GM19240 (cell line): ENCODE measurements at regions not wholly inside any gene's neighbourhood (a gene's known extent, or its start where the extent isn't known, plus 50 kb on each side); places are given as distances from the start of the nearest gene placed in this dataset.

ENCODE experiments used
- DNase-seq: peaks from one replicate; pipeline ENCODE4 v3.0.0; 2011; ENCODE audit warnings: low spot score; ENCODE audit not compliant: insufficient read length

DNA sequence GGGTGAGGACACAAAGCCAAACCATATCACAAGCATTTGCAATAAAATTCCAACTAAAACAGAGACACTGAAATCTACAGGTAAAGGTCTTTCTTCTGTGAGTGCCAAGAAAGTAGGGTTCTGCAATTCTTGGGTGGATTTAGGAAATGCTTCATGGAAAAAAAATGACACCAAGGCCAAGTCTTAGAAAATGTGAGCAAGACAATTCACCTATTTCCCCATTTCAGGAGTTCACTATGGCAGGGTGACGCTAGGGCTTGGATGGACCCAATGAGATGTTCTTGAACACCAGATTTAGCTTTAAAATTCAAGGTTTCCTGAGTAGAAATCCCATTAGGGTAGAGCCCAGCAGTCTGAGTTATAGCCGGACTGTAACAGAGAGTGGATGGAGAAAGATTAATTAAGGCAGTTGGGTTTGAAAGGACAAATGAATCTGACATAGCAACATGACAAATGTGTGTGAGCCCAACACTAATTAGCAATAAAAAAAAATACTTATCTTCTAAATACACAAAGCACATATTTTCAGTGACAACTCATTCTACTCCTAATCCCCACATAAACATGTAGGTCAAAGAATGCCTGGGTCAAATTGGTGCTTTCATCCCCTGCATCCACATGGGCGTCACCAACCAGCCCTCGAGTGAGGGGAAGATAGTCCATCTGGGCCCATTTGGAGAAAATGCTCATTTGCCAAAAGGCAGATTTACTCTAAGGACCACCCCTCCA is 180.4 kb upstream of the JARID2 start:
- DNase-seq = no peak

DNA sequence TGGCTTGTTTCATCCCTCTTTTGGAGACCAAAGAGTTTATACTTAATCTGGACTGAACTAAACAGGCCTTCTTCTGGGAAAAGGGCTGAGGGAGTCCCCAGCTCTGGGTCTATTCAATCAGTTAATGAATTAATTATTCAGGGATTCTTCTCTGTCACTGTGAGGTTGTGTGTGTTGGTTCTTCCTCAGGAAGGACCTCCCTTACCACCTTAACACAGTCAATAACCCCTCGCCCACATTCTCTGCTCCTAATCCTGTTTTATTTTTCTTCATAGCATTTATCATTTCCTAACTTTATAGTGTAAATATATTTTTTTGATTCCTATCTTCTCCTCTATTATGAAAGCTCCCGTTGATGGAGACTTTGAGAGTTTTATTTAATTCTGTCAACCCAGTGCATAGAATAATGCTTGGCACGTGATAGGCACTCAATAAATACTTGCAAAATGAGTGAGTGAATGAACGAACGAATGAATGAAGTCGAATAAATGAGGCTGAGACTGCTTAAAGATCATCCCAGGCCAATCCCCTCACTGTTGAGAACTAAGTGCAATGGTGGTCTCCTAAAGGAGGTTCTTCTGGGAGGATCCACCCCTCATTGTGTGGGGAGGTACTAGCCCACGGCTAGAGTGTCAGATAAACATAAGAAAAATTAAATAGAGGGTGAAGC is 179.6 kb upstream of the JARID2 start:
- DNase-seq = no peak

DNA sequence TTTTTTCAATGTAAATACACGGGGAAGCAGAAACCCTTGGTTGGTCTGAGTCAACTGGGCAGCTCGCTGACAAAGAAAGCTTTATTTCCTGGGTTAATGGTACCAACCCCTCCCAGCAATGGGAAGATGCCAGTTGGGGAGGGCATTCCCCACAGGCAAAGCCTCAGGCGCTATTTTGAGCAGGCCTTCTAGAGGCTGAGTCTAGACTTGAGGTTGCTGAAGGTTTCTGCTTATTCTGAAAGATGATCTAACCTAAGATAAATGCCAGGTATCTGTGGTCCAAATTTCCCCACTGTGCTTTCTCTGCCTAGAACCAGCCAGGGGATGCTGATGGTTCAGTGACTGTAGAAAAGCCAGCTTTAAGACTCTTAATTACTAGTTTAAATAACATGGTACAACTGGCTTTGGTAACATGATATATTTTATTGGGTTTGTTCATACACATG is 172.5 kb upstream of the JARID2 start:
- no peak for DNase-seq

DNA sequence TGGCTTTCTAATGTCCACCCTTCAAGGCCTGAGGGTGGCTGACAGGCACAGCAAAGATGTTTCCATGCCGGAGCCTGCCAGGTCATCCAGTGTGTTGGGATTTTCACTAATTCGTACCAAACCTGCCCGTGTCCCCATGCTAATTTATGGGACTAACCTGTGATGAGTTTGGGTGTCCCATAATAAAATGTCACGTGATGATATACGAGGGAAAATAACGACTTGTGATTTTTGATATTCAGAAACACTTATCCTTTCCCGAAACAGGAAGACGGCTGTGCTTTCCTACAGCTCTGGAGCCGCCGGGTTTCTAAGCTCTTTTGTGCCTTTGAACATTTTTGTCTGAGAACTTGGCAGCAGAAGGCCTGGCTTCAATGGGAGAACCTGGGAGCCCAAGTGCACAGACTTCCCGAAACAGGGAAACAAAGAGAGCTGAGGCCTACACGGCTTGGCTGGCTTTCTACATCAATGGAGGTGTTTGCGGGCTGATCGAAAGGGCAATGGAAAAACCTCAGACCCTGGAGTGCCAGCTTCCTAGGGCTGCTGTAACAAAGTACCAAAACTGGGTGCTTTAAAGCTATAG is 171.9 kb upstream of the JARID2 start:
- no peak for DNase-seq

DNA sequence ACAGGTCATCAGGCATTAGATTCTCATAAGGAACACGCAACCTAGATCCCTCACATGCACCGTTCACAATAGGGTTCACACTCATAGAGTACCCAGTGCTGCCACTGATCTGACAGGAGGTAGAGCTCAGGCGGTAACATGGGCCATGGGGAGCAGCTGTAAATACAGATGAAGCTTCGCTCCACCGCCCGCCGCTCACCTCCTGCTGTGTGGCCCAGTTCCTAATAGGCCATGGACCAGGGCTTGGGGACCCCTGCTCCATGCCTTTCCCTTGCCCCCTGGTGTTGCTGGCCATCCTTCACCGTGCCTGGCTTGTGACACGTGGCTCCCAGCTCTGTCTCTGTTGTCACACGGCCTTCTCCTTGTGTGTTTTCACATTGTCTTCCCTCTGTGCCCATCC is 171.1 kb upstream of the JARID2 start:
- DNase-seq = no peak

DNA sequence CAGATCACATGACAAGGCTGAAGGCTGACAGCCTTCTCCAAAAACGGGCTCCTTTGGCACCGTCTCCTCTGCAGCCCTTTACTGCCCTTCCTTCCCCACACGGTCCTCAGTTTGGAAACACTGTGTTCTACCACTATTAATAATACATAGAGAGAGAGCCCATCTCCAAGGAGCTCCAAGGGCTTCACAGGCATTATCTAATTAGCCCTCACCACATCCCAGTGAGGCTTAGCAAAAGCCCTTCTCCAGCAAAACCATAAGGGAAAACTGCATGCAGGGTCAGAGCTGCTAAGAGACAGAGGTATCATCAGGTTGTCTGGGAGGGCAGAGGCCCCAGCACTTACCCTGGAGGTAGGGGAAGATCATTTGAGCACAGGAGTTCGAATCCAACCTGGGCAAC is 169.3 kb upstream of the JARID2 start:
- DNase-seq = no peak

DNA sequence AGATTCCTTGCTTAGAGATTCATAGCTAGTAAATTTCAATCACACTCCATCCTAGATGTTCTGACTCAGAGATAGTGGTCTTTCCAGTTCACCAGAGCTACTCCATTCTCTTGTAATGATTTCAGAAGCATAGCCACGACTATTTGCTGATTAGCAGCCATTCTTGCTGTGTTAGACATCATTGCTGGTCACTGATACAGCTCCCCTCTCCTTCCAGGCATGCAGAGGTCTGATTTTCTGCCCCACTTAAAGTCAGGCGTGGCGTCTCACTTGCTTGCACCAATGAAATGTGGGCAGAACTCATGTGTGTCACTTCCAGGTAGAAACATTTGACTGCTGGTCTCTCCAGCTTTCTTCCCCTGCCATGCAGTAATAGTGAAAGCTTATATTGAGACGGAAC is 168.9 kb upstream of the JARID2 start:
- DNase-seq = no peak

DNA sequence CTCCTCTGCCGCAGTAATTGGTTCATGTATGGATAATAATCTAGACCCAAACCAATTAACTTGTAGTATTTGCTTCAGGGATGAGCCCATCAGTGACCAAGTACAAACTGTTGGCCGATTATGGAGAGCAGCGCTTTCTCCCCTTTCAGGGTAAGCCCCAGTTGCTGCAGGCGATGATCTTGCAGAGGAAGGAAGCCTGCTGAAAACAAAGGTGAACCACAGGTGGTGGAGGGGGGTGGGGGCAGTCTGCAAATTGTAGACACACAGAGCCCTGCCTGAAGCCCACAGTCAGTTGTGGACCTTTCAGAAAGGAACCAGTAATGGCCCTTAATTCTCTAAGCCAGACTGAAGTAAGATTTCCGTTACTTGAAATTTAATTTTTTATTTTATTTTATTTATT is 167.9 kb upstream of the JARID2 start:
- DNase-seq = no peak

DNA sequence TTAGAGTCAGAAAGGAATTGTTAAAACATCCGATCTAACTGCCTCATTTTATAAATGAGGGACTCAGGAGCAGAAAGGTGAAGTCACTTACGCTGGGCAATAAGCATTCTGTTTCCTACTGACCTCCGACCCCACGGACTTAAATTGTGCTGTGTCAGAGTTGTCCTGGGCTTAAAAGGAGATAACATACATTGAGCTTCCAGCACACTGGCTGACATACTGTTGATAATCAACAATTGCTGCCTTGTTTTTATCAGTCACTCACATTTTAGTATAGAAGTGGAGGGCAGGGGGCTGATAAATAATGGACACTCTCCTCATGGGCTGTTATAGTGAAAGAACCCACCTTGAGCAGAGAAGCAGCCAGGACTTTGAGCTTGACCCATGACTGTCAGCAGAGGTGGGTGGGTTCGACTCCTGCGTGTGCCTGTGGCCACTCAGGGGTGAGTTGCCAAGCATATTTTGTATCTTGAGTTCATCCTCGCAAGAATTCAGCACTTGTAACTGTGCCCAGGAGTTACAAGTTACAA is 166.5 kb upstream of the JARID2 start:
- DNase-seq = no peak

DNA sequence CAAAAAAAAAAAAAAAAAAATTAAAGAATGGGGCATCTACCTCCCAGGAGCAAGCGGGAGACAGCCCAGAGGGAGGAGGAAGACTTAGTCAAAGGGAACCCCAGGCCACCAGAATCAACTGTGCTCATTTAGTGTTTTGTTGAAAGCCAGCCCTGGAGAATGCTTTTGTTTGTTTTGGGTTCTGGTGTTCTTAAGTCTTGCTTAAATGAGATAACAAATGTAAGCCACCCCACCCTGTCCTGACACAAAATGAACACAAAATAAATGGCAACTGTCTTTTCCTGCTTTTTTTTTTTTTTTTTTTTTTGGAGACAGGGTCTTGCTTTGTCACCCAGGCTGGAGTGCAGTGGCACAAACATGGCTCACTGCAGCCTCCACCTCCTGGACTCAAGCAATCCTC is 165.0 kb upstream of the JARID2 start:
- no peak for DNase-seq

DNA sequence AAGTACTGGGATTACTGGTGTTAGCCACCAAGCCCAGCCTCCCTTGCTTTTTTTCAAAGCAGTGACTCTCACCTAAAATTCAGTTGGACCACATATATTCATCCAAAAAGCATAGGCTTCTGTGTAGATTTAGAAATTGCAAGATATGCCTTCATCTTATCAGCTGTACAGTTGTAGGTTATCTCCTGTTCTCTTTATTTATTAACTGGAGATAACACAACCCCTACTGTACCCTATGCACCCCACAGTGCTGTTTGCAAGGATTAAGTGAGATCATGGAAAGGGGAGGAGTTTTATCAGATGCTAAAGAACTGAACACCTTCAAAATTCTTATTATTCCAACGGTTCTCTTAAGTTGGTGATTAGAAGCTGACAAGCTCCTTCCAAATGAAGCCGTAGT is 164.4 kb upstream of the JARID2 start:
- no peak for DNase-seq

DNA sequence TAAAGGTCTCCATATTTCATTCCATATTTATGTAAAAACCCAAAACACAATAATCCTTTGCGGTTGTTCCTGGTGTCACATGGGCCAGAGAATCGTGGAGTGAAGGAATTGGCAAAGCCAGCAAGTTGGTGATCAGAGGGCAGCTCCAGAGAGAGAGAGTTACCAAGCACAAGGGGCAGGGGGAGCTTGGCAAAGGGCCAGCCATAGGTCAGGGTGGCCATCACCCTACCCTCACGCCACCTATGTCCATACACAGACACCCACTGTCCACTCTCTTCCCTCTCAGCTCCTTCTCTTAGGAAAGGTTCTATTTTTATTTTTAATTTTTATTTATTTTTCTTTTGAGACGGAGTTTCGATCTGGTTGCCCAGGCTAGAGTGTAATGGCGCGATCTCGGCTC is 163.2 kb upstream of the JARID2 start:
- no peak for DNase-seq

DNA sequence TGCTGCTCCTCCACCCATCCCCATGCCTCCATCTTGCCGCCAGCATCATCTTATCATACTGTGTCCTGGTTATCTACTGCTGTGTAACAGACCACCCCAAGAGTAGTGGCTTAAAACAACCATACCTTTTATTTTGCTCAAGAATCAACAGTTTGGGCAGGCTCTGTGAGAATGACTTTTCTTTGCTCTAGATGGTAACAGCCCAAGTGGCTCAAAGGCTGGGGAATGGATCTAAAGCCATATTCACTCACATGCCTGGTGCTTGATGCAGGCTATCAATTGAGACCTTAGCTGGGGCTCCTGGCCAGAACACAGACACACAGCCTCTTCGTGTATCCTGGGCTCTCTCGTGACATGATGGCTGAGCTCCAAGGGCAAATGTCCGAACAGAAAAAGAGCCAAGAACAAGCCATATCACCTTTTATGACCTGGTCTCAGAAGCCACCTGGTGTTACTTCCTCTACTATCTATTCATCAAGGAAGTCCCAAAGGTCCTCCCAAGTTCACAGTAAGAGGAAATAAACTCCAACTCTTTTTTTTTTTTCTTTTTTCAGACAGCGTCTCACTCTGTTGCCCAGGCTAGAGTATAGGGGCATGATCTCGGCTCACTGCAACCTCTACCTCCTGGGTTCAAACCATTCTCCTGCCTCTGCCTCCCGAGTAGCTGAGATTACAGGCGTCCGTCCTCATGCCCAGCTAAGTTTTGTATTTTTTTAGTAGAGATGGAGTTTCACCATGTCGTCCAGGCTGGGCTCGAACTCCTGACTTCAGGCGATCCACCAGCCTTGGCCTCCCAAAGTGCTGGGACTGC is 159.3 kb upstream of the JARID2 start:
- no peak for DNase-seq

DNA sequence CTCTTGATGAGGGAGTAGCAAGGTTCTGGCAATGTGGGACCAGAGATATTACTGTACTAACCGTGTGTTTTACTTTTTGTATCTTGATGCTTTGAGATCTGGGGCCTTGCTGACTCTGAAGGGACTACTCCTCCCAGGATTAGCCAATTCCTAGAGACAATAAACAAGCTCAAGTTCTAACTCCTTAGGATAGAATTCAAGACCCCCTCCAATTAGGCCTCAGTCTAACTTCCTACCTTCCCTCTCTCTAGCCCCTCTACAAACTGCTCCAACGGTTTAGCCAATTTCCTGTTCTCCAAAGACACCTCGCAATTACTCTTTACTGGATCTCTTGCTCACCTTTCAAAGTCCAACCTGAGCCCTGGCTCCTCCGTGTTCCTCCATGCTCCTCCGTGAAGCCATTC is 158.7 kb upstream of the JARID2 start:
- DNase-seq = no peak

DNA sequence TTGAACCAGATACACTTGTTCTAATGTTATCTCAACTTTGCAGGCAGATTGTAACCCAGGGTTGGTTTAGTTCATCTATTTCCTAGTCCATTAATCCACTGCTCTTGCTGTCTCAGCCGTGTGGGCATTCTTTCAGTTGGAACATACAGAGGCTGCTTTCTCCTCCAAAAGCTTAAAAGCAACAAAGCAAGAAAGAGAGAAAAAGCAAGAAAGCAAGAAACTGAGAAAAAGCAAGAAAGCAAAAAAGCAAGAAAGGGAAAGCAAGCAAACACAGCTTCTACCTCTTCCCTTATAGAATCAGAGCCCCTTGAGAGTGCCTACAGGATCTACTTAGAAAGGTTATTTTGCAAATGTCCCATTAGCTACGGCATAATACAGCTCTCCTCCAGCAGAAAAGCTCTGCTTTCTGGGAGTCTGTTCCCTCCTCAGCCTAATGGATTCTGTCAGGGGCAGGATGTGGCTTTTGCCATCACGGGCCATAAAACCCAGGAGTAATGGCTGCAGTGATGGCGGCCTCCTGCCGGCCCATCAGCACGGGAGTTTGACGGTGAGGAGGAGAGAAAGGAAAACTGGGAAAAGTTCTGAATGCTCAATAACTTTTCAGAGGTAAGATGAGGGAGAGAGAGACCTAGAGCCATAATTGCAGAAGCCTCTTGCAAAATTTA is 156.8 kb upstream of the JARID2 start:
- no peak for DNase-seq

DNA sequence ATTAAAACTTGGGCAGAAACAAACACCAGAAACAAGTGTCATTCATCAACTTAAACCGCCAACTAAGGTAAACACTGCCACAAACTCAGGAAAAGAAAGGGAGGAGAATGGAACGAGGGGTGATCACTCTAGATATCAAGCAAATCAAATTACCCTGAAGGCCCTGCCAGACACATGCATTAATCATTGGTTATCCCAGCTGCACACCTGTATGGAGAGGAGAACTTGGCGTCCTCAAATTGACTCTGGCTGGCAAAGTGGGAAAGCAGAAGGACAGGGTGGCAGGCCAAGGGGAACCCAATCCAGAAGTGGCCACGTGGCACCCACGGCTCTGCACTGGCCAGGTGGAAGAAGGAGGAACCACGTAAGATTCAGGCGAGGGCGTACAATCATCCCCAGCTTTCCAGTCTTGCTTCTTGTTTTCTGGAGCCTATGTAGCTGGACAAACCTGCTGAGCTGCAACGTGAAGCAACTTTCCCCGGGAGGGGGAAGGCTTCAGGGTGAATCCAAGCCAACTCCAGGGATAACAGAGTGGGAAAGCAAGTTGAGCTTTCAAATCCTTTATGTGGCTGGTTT is 156.2 kb upstream of the JARID2 start:
- DNase-seq = no peak

DNA sequence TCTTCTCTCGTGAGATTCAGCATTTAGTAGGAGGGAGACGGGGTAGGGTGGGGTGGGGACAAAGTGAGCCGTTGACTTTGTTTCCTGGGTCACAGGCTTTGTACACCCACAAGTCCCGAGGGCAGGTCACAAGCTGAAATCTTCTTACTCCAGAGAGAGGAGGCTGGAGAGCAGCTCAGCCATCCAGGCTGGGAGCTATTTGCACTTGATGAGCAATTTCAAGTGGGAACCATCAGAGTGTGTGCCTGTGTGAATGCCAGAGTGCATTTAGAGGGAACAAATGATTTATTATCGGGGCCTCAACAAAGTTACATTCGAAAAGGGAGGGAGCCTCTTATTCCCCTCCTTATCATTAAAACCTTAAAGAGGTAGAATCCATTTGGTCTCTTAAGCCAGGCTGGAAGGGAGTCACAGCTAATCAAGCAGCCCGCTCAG is 155.7 kb upstream of the JARID2 start:
- no peak for DNase-seq

DNA sequence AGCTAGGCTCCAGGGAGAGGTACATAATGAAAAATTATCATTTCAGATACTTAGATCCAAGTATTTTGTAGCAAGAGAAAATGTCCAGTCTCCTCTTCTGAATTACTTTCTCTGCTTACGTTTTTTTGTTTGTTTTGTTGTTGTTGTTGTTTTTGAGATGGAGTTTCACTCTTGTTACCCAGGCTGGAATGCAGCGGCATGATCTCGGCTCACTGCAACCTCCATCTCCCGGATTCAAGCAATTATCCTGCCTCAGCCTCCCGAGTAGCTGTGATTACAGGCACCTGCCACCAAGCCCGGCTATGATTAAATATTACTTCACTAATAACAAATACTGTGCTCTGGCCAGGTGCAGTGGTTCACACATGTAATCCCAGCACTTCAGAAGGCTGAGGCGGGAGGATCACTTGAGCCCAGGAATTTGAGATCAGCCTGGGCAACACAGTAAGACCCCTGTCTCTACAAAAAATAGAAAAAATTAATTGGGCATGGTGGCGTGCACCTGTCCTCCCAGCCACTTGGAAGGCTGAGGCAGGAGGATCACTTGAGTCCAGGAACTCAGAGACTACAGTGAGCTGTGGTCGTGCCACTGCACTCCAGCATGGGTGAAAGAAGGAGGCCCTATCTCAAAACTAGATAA is 155.0 kb upstream of the JARID2 start:
- no peak for DNase-seq

DNA sequence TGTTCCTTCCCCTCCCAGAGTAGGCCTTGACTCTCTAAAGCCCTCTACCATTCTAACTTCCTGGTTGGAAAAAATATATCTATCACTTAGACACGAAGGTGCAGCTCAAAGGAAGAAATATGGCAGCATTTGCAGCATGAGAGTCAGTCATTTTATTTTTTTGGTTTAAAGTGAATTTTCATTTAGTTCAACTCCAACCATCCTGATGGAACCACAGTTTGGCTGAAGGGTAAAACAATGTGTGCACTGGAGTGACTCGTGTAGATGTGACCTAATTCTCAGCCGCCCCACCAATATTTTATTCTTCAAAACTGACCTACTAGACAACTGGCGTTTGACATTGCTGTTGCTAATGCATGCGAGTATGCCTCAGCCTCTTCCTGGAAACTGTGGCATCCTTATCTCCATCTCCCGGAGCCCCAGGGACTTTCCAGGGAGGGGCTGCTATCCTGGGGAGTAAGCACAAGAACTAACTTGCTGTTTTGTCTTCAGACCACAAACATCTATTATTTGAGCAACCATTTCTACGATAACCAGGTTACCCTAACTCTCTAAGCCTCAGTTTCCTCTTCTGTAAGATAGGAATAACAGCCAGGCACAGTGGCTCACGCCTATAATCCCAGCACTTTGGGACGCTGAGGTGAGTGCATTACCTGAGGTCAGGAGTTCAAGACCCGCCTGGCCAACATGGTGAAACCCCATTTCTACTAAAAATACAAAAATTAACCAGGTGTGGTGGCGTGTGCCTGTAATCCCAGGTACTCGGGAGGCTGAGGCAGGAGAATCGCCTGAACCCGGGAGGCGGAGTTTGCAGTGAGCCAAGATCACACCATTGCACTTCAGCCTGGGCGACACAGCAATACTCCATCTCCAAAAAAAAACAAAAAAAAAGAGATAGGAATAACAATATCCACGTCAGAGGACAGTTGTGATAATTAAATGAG is 148.7 kb upstream of the JARID2 start:
- DNase-seq = no peak
